ENCODE measurements at regions not wholly inside any gene's neighbourhood (a gene's known extent, or its start where the extent isn't known, plus 50 kb on each side); places are given as distances from the start of the nearest gene placed in this dataset.

DNA sequence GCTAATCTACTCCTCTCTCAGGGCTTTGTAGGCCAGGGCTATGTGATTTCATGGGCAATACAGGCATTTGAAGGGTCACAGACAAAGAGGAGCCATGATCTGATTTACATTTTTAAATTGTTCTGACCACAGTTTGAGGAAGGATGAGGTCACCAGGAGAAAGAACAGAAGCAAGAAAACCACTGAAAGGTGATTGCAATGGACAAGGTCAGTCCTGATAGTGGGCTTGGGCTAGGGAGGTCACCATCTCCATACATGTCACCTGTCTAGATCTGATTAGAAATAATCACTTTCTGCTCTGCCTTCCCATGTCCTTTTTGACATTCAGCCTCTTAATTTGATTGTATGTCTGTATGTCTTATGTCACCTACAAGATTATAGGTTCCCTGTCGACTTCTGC is 248.9 kb upstream of the CWC22 start:
- TF ChIP-seq CTCF (IDR thresholded peaks at IDR 0.05 in 2 of 3, conservative IDR thresholded peaks at IDR 0.05 in 1 of 3; ENCODE audit: borderline replicate concordance in 1 of 3, insufficient read depth in 1 of 3, low read depth in 2 of 3, low read length in 2 of 3): no peak
- TF ChIP-seq, protein P1, sequence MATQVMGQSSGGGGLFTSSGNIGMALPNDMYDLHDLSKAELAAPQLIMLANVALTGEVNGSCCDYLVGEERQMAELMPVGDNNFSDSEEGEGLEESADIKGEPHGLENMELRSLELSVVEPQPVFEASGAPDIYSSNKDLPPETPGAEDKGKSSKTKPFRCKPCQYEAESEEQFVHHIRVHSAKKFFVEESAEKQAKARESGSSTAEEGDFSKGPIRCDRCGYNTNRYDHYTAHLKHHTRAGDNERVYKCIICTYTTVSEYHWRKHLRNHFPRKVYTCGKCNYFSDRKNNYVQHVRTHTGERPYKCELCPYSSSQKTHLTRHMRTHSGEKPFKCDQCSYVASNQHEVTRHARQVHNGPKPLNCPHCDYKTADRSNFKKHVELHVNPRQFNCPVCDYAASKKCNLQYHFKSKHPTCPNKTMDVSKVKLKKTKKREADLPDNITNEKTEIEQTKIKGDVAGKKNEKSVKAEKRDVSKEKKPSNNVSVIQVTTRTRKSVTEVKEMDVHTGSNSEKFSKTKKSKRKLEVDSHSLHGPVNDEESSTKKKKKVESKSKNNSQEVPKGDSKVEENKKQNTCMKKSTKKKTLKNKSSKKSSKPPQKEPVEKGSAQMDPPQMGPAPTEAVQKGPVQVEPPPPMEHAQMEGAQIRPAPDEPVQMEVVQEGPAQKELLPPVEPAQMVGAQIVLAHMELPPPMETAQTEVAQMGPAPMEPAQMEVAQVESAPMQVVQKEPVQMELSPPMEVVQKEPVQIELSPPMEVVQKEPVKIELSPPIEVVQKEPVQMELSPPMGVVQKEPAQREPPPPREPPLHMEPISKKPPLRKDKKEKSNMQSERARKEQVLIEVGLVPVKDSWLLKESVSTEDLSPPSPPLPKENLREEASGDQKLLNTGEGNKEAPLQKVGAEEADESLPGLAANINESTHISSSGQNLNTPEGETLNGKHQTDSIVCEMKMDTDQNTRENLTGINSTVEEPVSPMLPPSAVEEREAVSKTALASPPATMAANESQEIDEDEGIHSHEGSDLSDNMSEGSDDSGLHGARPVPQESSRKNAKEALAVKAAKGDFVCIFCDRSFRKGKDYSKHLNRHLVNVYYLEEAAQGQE (IDR thresholded peaks at IDR 0.05; ENCODE audit: low read depth): no peak
- no peak for TF ChIP-seq TCF7L2 (IDR thresholded peaks at IDR 0.05; ENCODE audit: borderline replicate concordance, extremely low read depth, insufficient read depth, insufficient read length)
- no peak for TF ChIP-seq POLR2A (IDR thresholded peaks at IDR 0.05; ENCODE audit: borderline replicate concordance, extremely low read depth, insufficient read depth, insufficient read length)
- no peak for TF ChIP-seq EZH2 (IDR thresholded peaks at IDR 0.05)
- no peak for TF ChIP-seq MAX (IDR thresholded peaks at IDR 0.05)
- no peak for TF ChIP-seq CEBPB (IDR thresholded peaks at IDR 0.05; ENCODE audit: low read depth)
- TF ChIP-seq SIN3A (IDR thresholded peaks at IDR 0.05; ENCODE audit: low read depth): no peak
